Panc1 (cell line): ENCODE measurements at regions not wholly inside any gene's neighbourhood (a gene's known extent, or its start where the extent isn't known, plus 50 kb on each side); places are given as distances from the start of the nearest gene placed in this dataset.

Experiments
- CTCF ChIP-seq: fragments of 450-650 bp; IDR thresholded peaks from 2 replicates; pipeline ENCODE4 v1.5.1; 2017; ENCODE audit warnings: mild to moderate bottlenecking
- SIN3A ChIP-seq: IDR thresholded peaks from 2 replicates; pipeline ENCODE4 v1.6.1; 2012; ENCODE audit warnings: low read depth, mild to moderate bottlenecking, low read length, moderate library complexity, borderline replicate concordance; ENCODE audit not compliant: insufficient read depth
- TCF7L2 ChIP-seq: IDR thresholded peaks from 2 replicates; pipeline ENCODE4 v1.6.1; 2011; ENCODE audit warnings: mild to moderate bottlenecking, low read depth, low read length, inconsistent platforms

DNA sequence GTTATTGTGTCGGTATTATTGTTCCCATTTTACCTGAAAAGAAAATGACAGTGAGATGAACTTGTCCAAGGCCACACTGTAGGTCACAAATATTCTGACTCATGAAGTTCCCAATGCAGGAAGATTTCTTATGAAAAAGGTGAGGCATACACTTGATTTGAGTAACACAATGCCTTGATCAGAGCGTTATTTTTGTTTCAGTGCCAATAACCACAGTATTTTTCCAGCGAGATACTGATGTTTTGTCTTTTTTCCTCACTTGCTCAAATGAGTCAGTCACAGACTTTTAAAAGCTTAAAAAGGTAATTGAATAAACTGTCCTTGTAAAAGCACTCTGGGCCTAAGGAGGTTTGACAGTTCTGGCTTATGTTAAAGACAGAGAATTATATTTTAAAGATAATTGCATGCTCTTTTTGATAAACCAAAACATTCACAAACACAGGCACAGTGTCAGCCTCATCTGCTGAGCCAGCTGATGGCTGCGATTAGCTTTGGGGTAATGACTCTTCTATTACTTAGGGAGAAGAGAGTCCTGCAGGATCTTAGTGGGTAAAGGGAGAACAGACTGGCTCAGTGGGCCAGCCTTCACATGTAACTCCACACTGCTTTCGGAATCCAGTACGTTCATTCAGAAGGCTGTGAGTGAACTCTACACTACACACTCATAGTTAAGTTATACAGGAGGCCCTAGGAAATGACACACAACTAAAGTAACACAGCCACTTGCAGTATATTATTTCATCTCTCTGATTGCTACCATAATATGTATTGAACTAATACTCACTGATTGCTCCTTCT, 165.5 kb upstream of the CD180 start:
- TF ChIP-seq TCF7L2, result no peak
- TF ChIP-seq SIN3A, result no peak
- no peak for TF ChIP-seq CTCF
